ENCODE measurements at regions not wholly inside any gene's neighbourhood (a gene's known extent, or its start where the extent isn't known, plus 50 kb on each side); places are given as distances from the start of the nearest gene placed in this dataset.

DNA sequence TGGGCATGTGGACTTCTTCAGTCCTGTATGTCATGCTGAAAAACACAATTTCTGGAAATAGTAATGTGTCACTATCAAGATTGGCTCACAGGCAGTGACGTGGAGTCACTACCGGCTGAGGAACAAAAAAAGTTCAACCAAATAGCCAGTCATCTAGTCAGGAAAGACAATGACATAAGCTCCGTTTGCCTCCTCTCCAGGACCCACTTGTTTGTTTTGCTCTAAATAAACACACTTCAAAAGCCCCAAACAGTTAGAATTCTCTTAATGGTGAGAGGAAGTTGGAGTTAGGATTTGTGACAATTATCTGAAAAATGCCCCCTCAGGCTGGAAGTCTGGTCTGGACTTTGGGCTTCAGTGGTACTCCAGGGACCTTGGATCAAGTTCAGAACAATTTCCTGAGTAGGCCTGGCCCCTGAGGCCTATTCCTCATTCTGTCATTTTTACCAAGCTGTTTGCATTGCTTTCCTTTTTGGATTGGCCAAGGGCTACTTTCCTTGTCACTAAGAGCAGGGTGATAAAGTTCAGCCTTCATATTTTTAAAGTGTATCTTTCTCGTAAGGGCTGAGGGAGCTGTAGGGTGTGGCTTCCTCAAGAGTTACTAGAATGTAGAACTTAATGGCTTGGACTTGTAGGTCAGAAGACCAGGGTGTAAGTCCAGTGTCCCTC lies 98.9 kb downstream of the EOMES start (continued):
- TF ChIP-seq SP1 (IDR thresholded peaks at IDR 0.05) (no peak), SP1 (CRISPR knock-in tag; IDR thresholded peaks at IDR 0.05) (no peak), CBX1 (IDR thresholded peaks at IDR 0.05; ENCODE audit: low read depth) (no peak), GLI4 (CRISPR knock-in tag; IDR thresholded peaks at IDR 0.05; ENCODE audit: borderline replicate concordance) (no peak), POLR2AphosphoS5 (IDR thresholded peaks at IDR 0.05; ENCODE audit: low read depth, low read length) (no peak), SKI (IDR thresholded peaks at IDR 0.05; ENCODE audit: partially characterized antibody) (peak; percentile 20), ZNF619 (CRISPR knock-in tag; IDR thresholded peaks at IDR 0.05) (no peak), HNRNPL (IDR thresholded peaks at IDR 0.05; ENCODE audit: low read depth, low read length) (no peak), NR2F1 (CRISPR knock-in tag; IDR thresholded peaks at IDR 0.05) (no peak), ZNF501 (CRISPR knock-in tag; IDR thresholded peaks at IDR 0.05) (peak; percentile 53; the same call in 1 of the 2 replicates), ZC3H13 (CRISPR knock-in tag; IDR thresholded peaks at IDR 0.05) (no peak), ZSCAN21 (CRISPR knock-in tag; IDR thresholded peaks at IDR 0.05; ENCODE audit: borderline replicate concordance) (no peak), PAX8 (CRISPR knock-in tag; IDR thresholded peaks at IDR 0.05; ENCODE audit: borderline replicate concordance) (no peak), STAG1 (CRISPR knock-in tag; IDR thresholded peaks at IDR 0.05) (no peak), ZNF614 (CRISPR knock-in tag; IDR thresholded peaks at IDR 0.05; ENCODE audit: borderline replicate concordance) (no peak), ZNF337 (CRISPR knock-in tag; IDR thresholded peaks at IDR 0.05; ENCODE audit: borderline replicate concordance, low read depth) (no peak), TRIM24 (CRISPR knock-in tag; IDR thresholded peaks at IDR 0.05) (no peak), ZNF441 (CRISPR knock-in tag; IDR thresholded peaks at IDR 0.05; ENCODE audit: borderline replicate concordance) (0 out of 2 replicates have a peak, but pooled peaks have one; percentile 34)
- TF ChIP-seq, protein P1, sequence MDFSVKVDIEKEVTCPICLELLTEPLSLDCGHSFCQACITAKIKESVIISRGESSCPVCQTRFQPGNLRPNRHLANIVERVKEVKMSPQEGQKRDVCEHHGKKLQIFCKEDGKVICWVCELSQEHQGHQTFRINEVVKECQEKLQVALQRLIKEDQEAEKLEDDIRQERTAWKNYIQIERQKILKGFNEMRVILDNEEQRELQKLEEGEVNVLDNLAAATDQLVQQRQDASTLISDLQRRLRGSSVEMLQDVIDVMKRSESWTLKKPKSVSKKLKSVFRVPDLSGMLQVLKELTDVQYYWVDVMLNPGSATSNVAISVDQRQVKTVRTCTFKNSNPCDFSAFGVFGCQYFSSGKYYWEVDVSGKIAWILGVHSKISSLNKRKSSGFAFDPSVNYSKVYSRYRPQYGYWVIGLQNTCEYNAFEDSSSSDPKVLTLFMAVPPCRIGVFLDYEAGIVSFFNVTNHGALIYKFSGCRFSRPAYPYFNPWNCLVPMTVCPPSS (IDR thresholded peaks at IDR 0.05), result no peak
- TF ChIP-seq, protein P2, sequence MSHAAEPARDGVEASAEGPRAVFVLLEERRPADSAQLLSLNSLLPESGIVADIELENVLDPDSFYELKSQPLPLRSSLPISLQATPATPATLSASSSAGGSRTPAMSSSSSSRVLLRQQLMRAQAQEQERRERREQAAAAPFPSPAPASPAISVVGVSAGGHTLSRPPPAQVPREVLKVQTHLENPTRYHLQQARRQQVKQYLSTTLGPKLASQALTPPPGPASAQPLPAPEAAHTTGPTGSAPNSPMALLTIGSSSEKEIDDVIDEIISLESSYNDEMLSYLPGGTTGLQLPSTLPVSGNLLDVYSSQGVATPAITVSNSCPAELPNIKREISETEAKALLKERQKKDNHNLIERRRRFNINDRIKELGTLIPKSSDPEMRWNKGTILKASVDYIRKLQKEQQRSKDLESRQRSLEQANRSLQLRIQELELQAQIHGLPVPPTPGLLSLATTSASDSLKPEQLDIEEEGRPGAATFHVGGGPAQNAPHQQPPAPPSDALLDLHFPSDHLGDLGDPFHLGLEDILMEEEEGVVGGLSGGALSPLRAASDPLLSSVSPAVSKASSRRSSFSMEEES (CRISPR knock-in tag; IDR thresholded peaks at IDR 0.05), result 0 out of 2 replicates have a peak, but pooled peaks have one; percentile 57
- TF ChIP-seq, protein P3, sequence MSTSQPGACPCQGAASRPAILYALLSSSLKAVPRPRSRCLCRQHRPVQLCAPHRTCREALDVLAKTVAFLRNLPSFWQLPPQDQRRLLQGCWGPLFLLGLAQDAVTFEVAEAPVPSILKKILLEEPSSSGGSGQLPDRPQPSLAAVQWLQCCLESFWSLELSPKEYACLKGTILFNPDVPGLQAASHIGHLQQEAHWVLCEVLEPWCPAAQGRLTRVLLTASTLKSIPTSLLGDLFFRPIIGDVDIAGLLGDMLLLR (CRISPR knock-in tag; IDR thresholded peaks at IDR 0.05), result no peak
- TF ChIP-seq, protein P4, sequence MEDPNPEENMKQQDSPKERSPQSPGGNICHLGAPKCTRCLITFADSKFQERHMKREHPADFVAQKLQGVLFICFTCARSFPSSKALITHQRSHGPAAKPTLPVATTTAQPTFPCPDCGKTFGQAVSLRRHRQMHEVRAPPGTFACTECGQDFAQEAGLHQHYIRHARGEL (CRISPR knock-in tag; IDR thresholded peaks at IDR 0.05), result no peak
- TF ChIP-seq, protein P5, sequence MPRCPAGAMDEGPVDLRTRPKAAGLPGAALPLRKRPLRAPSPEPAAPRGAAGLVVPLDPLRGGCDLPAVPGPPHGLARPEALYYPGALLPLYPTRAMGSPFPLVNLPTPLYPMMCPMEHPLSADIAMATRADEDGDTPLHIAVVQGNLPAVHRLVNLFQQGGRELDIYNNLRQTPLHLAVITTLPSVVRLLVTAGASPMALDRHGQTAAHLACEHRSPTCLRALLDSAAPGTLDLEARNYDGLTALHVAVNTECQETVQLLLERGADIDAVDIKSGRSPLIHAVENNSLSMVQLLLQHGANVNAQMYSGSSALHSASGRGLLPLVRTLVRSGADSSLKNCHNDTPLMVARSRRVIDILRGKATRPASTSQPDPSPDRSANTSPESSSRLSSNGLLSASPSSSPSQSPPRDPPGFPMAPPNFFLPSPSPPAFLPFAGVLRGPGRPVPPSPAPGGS (CRISPR knock-in tag; IDR thresholded peaks at IDR 0.05), result no peak
- TF ChIP-seq, protein P6, sequence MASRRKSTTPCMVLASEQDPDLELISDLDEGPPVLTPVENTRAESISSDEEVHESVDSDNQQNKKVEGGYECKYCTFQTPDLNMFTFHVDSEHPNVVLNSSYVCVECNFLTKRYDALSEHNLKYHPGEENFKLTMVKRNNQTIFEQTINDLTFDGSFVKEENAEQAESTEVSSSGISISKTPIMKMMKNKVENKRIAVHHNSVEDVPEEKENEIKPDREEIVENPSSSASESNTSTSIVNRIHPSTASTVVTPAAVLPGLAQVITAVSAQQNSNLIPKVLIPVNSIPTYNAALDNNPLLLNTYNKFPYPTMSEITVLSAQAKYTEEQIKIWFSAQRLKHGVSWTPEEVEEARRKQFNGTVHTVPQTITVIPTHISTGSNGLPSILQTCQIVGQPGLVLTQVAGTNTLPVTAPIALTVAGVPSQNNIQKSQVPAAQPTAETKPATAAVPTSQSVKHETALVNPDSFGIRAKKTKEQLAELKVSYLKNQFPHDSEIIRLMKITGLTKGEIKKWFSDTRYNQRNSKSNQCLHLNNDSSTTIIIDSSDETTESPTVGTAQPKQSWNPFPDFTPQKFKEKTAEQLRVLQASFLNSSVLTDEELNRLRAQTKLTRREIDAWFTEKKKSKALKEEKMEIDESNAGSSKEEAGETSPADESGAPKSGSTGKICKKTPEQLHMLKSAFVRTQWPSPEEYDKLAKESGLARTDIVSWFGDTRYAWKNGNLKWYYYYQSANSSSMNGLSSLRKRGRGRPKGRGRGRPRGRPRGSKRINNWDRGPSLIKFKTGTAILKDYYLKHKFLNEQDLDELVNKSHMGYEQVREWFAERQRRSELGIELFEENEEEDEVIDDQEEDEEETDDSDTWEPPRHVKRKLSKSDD (CRISPR knock-in tag; IDR thresholded peaks at IDR 0.05; ENCODE audit: low read depth), result no peak
